Esophagus muscularis mucosa (tissue), 4 donors: ENCODE measurements at regions not wholly inside any gene's neighbourhood (a gene's known extent, or its start where the extent isn't known, plus 50 kb on each side); places are given as distances from the start of the nearest gene placed in this dataset.

Experiments used
- DNase-seq: peaks from one replicate; pipeline ENCODE4 v3.0.0-alpha.2; 2017; ENCODE audit errors: extremely low spot score
- H3K27ac ChIP-seq, 4 donors: fragments of 200-600 bp; sonication (generic); replicated peaks in 1 of 4; 1 replicate in 3 of 4; 2 replicates in 1 of 4; pipeline ENCODE4 v1.5.1; 2016 to 2019; ENCODE audit warnings: mild to moderate bottlenecking in 1 of 4
- H3K27me3 ChIP-seq, 4 donors: fragments of 200-600 bp; sonication (generic); one replicate each; pipeline versions ENCODE4 v1.5.1 to v1.6.0; 2016 to 2019
- H3K36me3 ChIP-seq, 4 donors: fragments of 200-600 bp; sonication (generic); one replicate each; pipeline ENCODE4 v1.5.1; 2016 to 2019
- H3K4me1 ChIP-seq, 4 donors: fragments of 200-600 bp; sonication (generic); one replicate each; pipeline ENCODE4 v1.5.1; 2016 to 2019
- H3K4me3 ChIP-seq, 4 donors: fragments of 200-600 bp; sonication (generic); 1 replicate in 2 of 4; 2 replicates in 2 of 4; pipeline ENCODE4 v1.5.1; 2016 to 2019; ENCODE audit warnings: mild to moderate bottlenecking in 4 of 4, moderate library complexity in 1 of 4
- H3K9me3 ChIP-seq, 4 donors: fragments of 200-600 bp; sonication (generic); 1 replicate in 3 of 4; 2 replicates in 1 of 4; pipeline ENCODE4 v1.5.1; 2016 to 2019
- EP300 ChIP-seq: sonication (generic); formaldehyde crosslinking; IDR thresholded peaks from one replicate; pipeline ENCODE4 v1.6.1; 2017; ENCODE audit warnings: antibody characterized with exemption
- POLR2A ChIP-seq: fragments of 450-650 bp; IDR thresholded peaks from one replicate; pipeline ENCODE4 v1.6.1; 2017; ENCODE audit warnings: antibody characterized with exemption, moderate library complexity, mild to moderate bottlenecking, low read depth
- POLR2AphosphoS5 ChIP-seq, 2 donors: sonication (generic); formaldehyde crosslinking; IDR thresholded peaks; one replicate each; pipeline ENCODE4 v1.6.1; 2017; ENCODE audit warnings: antibody characterized with exemption in 2 of 2
- WGBS: methylation state at CpG from one replicate; pipeline ENCODE4 v1.1.5; 2018; 5-methylcytosine and 5-hydroxymethylcytosine counted together
- intact Hi-C: fragments of 100-400 bp; cut with DNase I; formaldehyde crosslinking; loops from one replicate; pipeline ENCODE4 v1.15.1; 2023
- TF ChIP-seq, protein P1 (sequence below), 3 experiments: fragments of 200-600 bp in 2 of 3; fragments of 450-650 bp in 1 of 3; sonication (generic) in 2 of 3; IDR thresholded peaks; one replicate each; pipeline ENCODE4 v1.5.1; 2017 to 2019; ENCODE audit warnings: antibody characterized with exemption in 3 of 3, mild to moderate bottlenecking in 2 of 3, moderate library complexity in 1 of 3

DNA sequence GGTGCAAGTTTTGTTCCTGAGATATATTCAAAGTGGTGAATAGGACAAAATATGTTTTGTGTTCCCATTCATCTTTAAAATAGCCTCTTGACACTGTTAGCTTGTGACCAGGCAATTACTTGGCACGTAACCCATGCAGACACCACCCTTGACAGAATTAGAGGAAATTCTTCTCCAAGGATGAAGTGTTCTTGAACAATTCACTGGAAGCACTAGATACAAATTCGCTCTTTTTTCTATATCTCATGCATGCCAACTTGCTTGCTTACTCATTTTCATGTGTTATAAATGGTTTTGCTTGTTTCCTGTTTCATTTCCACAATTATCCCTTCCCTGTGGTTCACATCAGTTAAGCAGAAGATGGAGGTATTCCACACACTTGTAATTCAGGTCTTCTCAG is 105.2 kb upstream of the MAN1A1 start:
- Histone ChIP-seq H3K4me1 (peaks cover 0 to 6% (median 0%) of the 10 kb centered on the region in 4 donors), H3K4me3 (no peak overlapping the region), H3K27ac (no peak overlapping the region), H3K27me3 (no peaks in the 10 kb centered on the region), H3K36me3 (no peaks in the 10 kb centered on the region), H3K9me3 (no peaks in the 10 kb centered on the region)
- TF ChIP-seq, protein P1, sequence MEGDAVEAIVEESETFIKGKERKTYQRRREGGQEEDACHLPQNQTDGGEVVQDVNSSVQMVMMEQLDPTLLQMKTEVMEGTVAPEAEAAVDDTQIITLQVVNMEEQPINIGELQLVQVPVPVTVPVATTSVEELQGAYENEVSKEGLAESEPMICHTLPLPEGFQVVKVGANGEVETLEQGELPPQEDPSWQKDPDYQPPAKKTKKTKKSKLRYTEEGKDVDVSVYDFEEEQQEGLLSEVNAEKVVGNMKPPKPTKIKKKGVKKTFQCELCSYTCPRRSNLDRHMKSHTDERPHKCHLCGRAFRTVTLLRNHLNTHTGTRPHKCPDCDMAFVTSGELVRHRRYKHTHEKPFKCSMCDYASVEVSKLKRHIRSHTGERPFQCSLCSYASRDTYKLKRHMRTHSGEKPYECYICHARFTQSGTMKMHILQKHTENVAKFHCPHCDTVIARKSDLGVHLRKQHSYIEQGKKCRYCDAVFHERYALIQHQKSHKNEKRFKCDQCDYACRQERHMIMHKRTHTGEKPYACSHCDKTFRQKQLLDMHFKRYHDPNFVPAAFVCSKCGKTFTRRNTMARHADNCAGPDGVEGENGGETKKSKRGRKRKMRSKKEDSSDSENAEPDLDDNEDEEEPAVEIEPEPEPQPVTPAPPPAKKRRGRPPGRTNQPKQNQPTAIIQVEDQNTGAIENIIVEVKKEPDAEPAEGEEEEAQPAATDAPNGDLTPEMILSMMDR (IDR thresholded peaks at IDR 0.05): no peak
- no peak for TF ChIP-seq POLR2AphosphoS5 (IDR thresholded peaks at IDR 0.05)
- TF ChIP-seq EP300: no peak
- no peak for TF ChIP-seq POLR2A
- intact Hi-C loops: no loop called here
- WGBS: 63% methylated on average over 2 of the region's 2 CpGs
- no peak for DNase-seq

DNA sequence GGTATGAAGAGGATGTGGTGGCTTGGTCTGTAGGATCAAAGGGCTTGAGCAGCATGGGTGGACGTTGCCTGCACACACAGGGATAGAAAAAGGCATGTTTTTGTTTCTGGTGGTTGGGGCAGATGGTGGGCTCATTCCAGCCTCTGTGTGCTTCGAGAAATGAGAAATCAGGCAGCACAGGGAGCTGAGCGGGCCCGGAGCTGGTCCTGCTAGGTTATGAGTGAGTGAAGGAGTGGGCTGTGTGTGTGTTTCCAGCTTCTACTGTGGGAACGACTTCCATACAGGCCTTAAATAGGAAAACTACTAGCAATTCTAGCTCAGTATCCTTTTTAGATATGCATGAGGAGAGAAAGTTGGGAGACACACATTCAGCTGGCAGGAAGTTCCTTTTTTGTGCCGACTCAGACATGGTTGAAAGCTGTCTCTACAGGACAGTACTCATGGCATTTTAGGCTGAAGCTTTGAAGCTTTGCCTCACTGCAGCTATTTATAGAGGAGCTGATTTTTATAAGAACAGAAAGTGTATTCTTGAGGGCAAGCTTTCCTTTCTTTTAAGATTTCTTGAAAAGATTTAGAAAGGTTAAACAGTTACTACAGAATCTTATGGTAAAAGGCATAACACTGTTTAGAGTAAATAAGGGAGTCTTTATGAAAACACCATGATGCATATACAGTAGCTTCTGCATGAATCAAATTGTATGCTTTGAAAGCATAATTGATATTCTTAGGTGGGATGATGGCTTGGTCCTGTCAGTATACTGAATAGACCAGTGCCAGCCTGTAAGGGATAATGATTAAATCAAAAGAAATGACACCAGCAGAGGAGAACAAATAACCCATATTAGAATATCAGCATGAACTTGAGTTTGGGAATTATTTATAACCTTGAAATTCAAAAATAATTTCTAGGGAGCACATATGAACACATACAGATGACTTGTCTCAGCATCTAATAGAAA is 104.0 kb upstream of the MAN1A1 start:
- intact Hi-C loops: no loop called here
- no peak for DNase-seq
- no peak overlapping the region for H3K27ac ChIP-seq
- peaks cover 0 to 6% (median 0%) of the 10 kb centered on the region in 4 donors for H3K4me1 ChIP-seq
- TF ChIP-seq EP300: no peak
- no peak for TF ChIP-seq POLR2AphosphoS5 (IDR thresholded peaks at IDR 0.05)
- TF ChIP-seq POLR2A: no peak
- TF ChIP-seq, protein P1 (IDR thresholded peaks at IDR 0.05): no peak
- H3K36me3 ChIP-seq: no peaks in the 10 kb centered on the region
- H3K4me3 ChIP-seq: no peak overlapping the region
- H3K27me3 ChIP-seq: no peaks in the 10 kb centered on the region
- no peaks in the 10 kb centered on the region for H3K9me3 ChIP-seq
- 87% methylated on average over 5 of the region's 6 CpGs for WGBS

DNA sequence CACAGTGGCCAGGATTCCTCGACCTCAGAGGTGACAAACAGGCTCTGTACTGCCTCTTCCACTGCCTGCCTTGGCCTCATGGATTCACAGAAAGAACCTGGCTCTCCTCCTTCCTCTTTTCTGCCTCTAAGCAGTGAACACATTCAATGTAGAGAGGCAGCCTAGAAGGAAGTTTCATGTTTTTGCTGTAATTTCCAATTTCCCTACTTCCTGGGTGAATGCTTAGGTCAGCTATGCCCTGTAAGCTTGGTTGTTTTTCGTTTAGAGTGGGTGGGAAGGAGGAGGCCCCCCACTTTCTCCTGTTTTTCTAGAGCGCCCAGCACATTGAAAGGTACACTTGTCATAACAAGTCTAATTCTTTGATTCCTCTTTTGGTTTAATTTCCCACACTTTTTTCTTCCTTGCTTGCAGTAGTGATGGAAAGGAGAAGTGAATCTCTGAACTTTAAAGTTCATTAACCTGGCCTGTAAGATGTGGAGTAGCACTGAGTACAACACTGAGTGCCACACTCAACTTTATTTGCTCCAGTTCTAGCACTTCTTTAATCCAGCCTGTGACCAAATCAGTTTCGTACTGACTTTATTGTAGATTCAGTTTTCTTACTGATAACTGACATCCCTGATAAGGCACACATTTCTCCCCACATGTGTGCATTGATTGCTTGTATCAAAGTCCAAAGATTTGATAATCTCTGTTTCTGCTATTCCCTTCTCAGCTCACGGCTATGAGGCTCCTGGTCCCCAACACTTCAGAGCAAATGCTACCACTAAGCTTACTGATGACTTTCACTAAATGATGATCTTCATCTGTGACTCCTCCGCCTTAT is 100.0 kb upstream of the MAN1A1 start:
- WGBS: 65% methylated on average over 6 of the region's 6 CpGs

DNA sequence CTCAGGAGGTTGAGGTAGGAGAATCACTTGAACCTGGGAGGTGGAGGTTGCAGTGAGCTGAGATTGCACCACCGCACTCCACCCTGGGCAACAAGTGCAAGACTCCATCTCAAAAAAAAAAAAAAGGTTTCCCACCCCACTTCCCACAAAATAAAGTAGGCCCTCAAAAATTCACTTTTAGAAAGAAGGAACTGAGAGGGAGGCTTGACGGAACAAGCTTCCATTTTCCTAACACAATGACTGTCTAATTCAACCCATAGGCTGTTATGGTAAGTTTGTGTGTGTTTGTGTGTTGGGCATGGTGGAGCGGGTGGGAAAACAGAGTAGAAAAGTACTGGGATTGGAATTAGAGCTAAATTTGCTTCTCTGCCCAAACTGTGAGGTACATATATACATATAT is 98.4 kb upstream of the MAN1A1 start:
- Histone ChIP-seq H3K9me3 (no peaks in the 10 kb centered on the region), H3K27me3 (no peaks in the 10 kb centered on the region), H3K4me1 (peaks cover 6 to 22% (median 17%) of the 10 kb centered on the region in 4 donors), H3K36me3 (no peaks in the 10 kb centered on the region), H3K4me3 (no peak overlapping the region), H3K27ac (no peak overlapping the region)
- TF ChIP-seq EP300 (no peak), POLR2A (no peak), POLR2AphosphoS5 (IDR thresholded peaks at IDR 0.05) (no peak)
- TF ChIP-seq, protein P1 (IDR thresholded peaks at IDR 0.05): no peak
- 97% methylated on average over 3 of the region's 3 CpGs for WGBS
- intact Hi-C loops: loop anchor here (10.0 kb wide), 1 partner anchor 93 kb away; no protein-coding TSS in a partner anchor
- no peak for DNase-seq

More for the DNA sequence above, 100.0 kb upstream of the MAN1A1 start:
- DNase-seq: no peak
- TF ChIP-seq POLR2A (no peak), POLR2AphosphoS5 (IDR thresholded peaks at IDR 0.05) (no peak), EP300 (no peak)
- TF ChIP-seq, protein P1 (IDR thresholded peaks at IDR 0.05): no peak
- no peaks in the 10 kb centered on the region for H3K9me3 ChIP-seq
- no peaks in the 10 kb centered on the region for H3K36me3 ChIP-seq
- no peaks in the 10 kb centered on the region for H3K27me3 ChIP-seq
- intact Hi-C loops: loop anchor here (10.0 kb wide), 1 partner anchor 95 kb away; no protein-coding TSS in a partner anchor
- H3K4me3 ChIP-seq: no peak overlapping the region
- no peak overlapping the region for H3K27ac ChIP-seq
- peaks cover 6 to 28% (median 17%) of the 10 kb centered on the region in 4 donors for H3K4me1 ChIP-seq
